ENCODE measurements at regions not wholly inside any gene's neighbourhood (a gene's known extent, or its start where the extent isn't known, plus 50 kb on each side); places are given as distances from the start of the nearest gene placed in this dataset.

DNA sequence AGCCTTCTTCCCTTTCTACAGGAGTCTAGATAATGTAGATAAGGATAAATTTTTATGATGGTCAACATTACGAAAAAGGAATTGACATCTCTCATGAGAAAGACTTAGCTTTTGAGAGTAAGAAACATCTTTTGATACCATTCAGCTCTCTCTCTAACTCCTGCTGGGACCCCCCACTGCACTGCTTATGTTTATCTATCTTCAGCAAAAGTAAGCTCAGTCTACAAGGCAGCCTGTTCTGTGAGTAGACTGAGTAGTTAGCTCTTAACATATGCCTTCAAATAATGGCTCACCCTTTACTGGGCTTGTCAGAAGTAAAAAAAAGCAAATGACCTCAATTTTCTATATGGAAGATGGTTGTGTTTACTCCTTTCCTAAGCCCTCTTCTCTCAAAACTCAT lies 372.2 kb upstream of the CDH11 start:
- dilution Hi-C loops (cut with HindIII; ENCODE audit: low sequenced_read_pairs, unreplicated experiment) (no loop called here), in situ Hi-C loops (cut with MboI; ENCODE audit: low sequenced_read_pairs) (no loop called here), intact Hi-C loops (cut with micrococcal nuclease) (no loop called here)
- Histone ChIP-seq H4K91ac (ENCODE audit: insufficient read depth, low read depth, low read length) (no peak overlapping the region), H2BK15ac (ENCODE audit: low read depth, low read length) (no peak overlapping the region), H3K4me2 (ENCODE audit: low read depth, low read length) (no peak overlapping the region), H2BK5ac (ENCODE audit: low read depth, low read length, poor library complexity, severe bottlenecking) (no peak overlapping the region), H2AK5ac (ENCODE audit: low read depth, low read length) (no peak overlapping the region), H3K79me1 (ENCODE audit: low read depth in 1 of 2, low read length in 2 of 2) (no peaks in the 10 kb centered on the region), H3K18ac (ENCODE audit: low read depth, low read length) (no peak overlapping the region), H3K27ac (ENCODE audit: insufficient read depth, low read length) (no peak overlapping the region), H3K27me3 (ENCODE audit: control insufficient read depth, insufficient read depth, low read length) (no peaks in the 10 kb centered on the region; the same call in 1 of the 2 replicates), H3K14ac (replicated peaks; ENCODE audit: low read depth, low read length) (no peak overlapping the region), H3K4ac (ENCODE audit: low read depth, low read length) (no peak overlapping the region), H4K5ac (ENCODE audit: low read depth, low read length) (no peak overlapping the region), H3K9ac (ENCODE audit: low read depth, low read length) (no peak overlapping the region), H3K4me1 (ENCODE audit: control insufficient read depth, insufficient read depth, low read length) (no peaks in the 10 kb centered on the region), H3K9me3 (ENCODE audit: control insufficient read depth, insufficient read depth, low read length) (no peaks in the 10 kb centered on the region; the same call in 1 of the 2 replicates), H3K23ac (ENCODE audit: low read depth, low read length) (no peak overlapping the region), H2BK120ac (ENCODE audit: low read depth, low read length) (no peak overlapping the region), H4K8ac (ENCODE audit: low read depth in 2 of 2, low read length in 2 of 2) (no peak overlapping the region), H2BK20ac (ENCODE audit: low read depth, low read length) (no peak overlapping the region), H3K4me3 (ENCODE audit: insufficient read depth, low read depth, low read length) (no peak overlapping the region), H3K9me1 (ENCODE audit: insufficient read depth, low read length) (no peaks in the 10 kb centered on the region), H4K20me1 (ENCODE audit: insufficient read depth, low read length) (no peaks in the 10 kb centered on the region), H3K56ac (ENCODE audit: extremely low read depth, insufficient read depth, low read length) (no peak overlapping the region), H3K36me3 (ENCODE audit: control insufficient read depth, insufficient read depth, low read length) (no peaks in the 10 kb centered on the region), H2AFZ (replicated peaks; ENCODE audit: low read length, poor library complexity) (no peak overlapping the region), H2AK9ac (replicated peaks; ENCODE audit: low read depth, low read length, poor library complexity) (no peak overlapping the region)
- ATAC-seq (ENCODE audit: low read depth) (no peak), DNase-seq (no peak)
- ChIA-PET CTCF (no interaction called here), POLR2A (ENCODE audit: unreplicated experiment) (no interaction called here)
- BruUV-seq (replicated peaks): no TSS peak
- no CpG with 5 or more reads among the region's 1 CpG for WGBS, 2 experiments (ENCODE audit: extremely low coverage in 2 of 2, insufficient read length in 1 of 2)
- no peak for TF ChIP-seq BHLHE40 (IDR thresholded peaks at IDR 0.05; ENCODE audit: low read depth, low read length)
- no peak for TF ChIP-seq MAFK (IDR thresholded peaks at IDR 0.05; ENCODE audit: low read depth, low read length)
